GM12878 (cell line): ENCODE measurements at regions not wholly inside any gene's neighbourhood (a gene's known extent, or its start where the extent isn't known, plus 50 kb on each side); places are given as distances from the start of the nearest gene placed in this dataset.

ENCODE experiments used
- EZH2 ChIP-seq: IDR thresholded peaks from 2 replicates; pipeline ENCODE4 v1.6.1; 2012; ENCODE audit warnings: low read depth, mild to moderate bottlenecking, control low read depth, inconsistent platforms, low read length, borderline replicate concordance; ENCODE audit not compliant: control insufficient read depth
- FOXM1 ChIP-seq: IDR thresholded peaks from 2 replicates; pipeline ENCODE4 v1.6.1; 2012; ENCODE audit warnings: low read depth, mild to moderate bottlenecking, inconsistent platforms, low read length, moderate library complexity
- POLR2A ChIP-seq: IDR thresholded peaks from 2 replicates; pipeline ENCODE4 v1.6.1; 2011; ENCODE audit warnings: low read depth, mild to moderate bottlenecking, low read length
- TAF1 ChIP-seq: IDR thresholded peaks from 2 replicates; pipeline ENCODE4 v1.6.1; 2011; ENCODE audit warnings: mild to moderate bottlenecking, low read depth, low read length, borderline replicate concordance
- TF ChIP-seq, protein P1 (sequence below), 3 experiments: IDR thresholded peaks in 2 of 3; conservative IDR thresholded peaks in 1 of 3; 2 replicates each; pipeline ENCODE4 v1.5.1; 2011; ENCODE audit warnings: low read depth in 3 of 3, low read length in 3 of 3, mild to moderate bottlenecking in 3 of 3, control low read depth in 2 of 3, moderate library complexity in 2 of 3, inconsistent platforms in 1 of 3, mixed read lengths in 1 of 3; ENCODE audit not compliant: control insufficient read depth in 2 of 3, insufficient read depth in 1 of 3; ENCODE audit errors: extremely low read depth in 1 of 3
- TF ChIP-seq, protein P2 (sequence below): fragments of 450-650 bp; IDR thresholded peaks from 2 replicates; pipeline ENCODE4 v1.6.1; 2017; ENCODE audit warnings: antibody characterized with exemption, mild to moderate bottlenecking, moderate library complexity

DNA sequence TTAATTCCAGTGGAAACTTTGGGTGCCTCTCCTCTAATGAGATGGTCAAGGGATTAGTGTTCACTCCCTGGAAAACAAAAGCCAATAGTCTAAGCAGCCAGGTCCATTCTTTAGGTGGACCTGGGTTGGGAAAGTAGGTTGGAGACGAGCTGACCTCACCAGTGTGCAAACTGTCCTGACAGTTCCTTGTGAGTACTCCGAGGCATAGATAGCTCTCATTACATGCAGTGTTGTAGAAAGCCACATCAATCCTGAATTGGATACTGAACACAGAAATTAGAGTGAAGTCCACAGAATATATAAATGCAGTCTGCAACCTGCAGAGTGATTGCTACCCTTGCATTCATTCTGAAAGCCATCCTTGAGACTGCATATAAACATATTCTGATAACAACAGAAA is 675.1 kb upstream of the CXADR start:
- TF ChIP-seq, protein P1, sequence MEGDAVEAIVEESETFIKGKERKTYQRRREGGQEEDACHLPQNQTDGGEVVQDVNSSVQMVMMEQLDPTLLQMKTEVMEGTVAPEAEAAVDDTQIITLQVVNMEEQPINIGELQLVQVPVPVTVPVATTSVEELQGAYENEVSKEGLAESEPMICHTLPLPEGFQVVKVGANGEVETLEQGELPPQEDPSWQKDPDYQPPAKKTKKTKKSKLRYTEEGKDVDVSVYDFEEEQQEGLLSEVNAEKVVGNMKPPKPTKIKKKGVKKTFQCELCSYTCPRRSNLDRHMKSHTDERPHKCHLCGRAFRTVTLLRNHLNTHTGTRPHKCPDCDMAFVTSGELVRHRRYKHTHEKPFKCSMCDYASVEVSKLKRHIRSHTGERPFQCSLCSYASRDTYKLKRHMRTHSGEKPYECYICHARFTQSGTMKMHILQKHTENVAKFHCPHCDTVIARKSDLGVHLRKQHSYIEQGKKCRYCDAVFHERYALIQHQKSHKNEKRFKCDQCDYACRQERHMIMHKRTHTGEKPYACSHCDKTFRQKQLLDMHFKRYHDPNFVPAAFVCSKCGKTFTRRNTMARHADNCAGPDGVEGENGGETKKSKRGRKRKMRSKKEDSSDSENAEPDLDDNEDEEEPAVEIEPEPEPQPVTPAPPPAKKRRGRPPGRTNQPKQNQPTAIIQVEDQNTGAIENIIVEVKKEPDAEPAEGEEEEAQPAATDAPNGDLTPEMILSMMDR (IDR thresholded peaks at IDR 0.05 in 2 of 3, conservative IDR thresholded peaks at IDR 0.05 in 1 of 3; ENCODE audit: control insufficient read depth in 2 of 3, extremely low read depth in 1 of 3, insufficient read depth in 1 of 3, low read depth in 3 of 3, low read length in 3 of 3) = no peak
- TF ChIP-seq POLR2A (no peak), FOXM1 (no peak), EZH2 (no peak), TAF1 (no peak)
- TF ChIP-seq, protein P2, sequence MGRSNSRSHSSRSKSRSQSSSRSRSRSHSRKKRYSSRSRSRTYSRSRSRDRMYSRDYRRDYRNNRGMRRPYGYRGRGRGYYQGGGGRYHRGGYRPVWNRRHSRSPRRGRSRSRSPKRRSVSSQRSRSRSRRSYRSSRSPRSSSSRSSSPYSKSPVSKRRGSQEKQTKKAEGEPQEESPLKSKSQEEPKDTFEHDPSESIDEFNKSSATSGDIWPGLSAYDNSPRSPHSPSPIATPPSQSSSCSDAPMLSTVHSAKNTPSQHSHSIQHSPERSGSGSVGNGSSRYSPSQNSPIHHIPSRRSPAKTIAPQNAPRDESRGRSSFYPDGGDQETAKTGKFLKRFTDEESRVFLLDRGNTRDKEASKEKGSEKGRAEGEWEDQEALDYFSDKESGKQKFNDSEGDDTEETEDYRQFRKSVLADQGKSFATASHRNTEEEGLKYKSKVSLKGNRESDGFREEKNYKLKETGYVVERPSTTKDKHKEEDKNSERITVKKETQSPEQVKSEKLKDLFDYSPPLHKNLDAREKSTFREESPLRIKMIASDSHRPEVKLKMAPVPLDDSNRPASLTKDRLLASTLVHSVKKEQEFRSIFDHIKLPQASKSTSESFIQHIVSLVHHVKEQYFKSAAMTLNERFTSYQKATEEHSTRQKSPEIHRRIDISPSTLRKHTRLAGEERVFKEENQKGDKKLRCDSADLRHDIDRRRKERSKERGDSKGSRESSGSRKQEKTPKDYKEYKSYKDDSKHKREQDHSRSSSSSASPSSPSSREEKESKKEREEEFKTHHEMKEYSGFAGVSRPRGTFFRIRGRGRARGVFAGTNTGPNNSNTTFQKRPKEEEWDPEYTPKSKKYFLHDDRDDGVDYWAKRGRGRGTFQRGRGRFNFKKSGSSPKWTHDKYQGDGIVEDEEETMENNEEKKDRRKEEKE = no peak
